SK-N-MC (cell line): ENCODE measurements at regions not wholly inside any gene's neighbourhood (a gene's known extent, or its start where the extent isn't known, plus 50 kb on each side); places are given as distances from the start of the nearest gene placed in this dataset.

Experiments
- EZH2 ChIP-seq: fragments of 200-600 bp; sonication (generic); IDR thresholded peaks from one replicate; pipeline ENCODE4 v1.6.1; 2017; ENCODE audit warnings: antibody characterized with exemption
- FOXP2 ChIP-seq: optimal IDR thresholded peaks from 2 replicates; pipeline ENCODE3; 2011; ENCODE audit warnings: mild to moderate bottlenecking, moderate library complexity; ENCODE audit not compliant: insufficient read depth; ENCODE audit errors: extremely low read length, control extremely low read depth
- POLR2AphosphoS5 ChIP-seq: IDR thresholded peaks from 2 replicates; pipeline ENCODE4 v1.6.1; 2012; ENCODE audit warnings: mild to moderate bottlenecking, low read depth, low read length, borderline replicate concordance

DNA sequence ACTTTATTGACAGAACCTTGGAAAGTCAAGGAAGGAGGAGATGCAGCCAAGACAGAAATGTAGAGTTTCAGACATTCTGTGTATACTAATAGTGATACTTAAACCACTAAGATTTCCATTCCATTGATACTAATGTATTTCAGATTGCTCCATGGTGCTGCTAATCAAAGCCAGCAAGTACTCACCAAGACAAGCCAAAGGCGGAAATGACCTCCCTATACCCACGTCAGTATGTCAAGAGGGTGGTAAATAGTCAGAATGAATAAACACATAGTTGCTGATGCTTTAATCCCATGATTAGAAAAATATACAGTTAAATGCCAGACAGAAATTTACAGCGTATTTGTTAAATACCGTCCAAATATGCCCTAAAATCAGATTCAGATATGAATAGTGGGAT lies 417.8 kb upstream of the INTU start:
- no peak for TF ChIP-seq POLR2AphosphoS5
- no peak for TF ChIP-seq EZH2
- no peak for TF ChIP-seq FOXP2
